K562 (cell line): ENCODE measurements at regions not wholly inside any gene's neighbourhood (a gene's known extent, or its start where the extent isn't known, plus 50 kb on each side); places are given as distances from the start of the nearest gene placed in this dataset.

Source experiments
- ATAC-seq: fragments of 200-7000 bp; cut with Tn5 transposase; 3 replicates; pipeline ENCODE4 v1.9.1; 2020; ENCODE audit warnings: moderate library complexity
- BruUV-seq: library from RNA; stranded (reverse); fragments of 400-500 nt; replicated peaks from 2 replicates; lab custom pipeline; 2021; lab: Mats Ljungman, UMichigan
- CTCF ChIA-PET: fragments of 300-600 bp; formaldehyde crosslinking; extraction: SDS; loops from one replicate; lab custom pipeline; 2021; ENCODE audit warnings: low intra/inter-chr PET ratio; lab: Yijun Ruan, JAX
- POLR2A ChIA-PET: fragments of 300-600, 350-650 bp; sonication (Branson Sonifier 250); formaldehyde crosslinking; extraction: SDS; loops from one replicate; lab custom pipeline; 2021; ENCODE audit warnings: antibody characterized with exemption, inconsistent platforms; lab: Yijun Ruan, JAX
- DNase-seq, 4 experiments: peaks; one replicate each; pipeline versions ENCODE4 v3.0.0 to v3.0.0-alpha.2; 2011 to 2018; ENCODE audit warnings: low spot score in 3 of 4, mixed read lengths in 3 of 4; ENCODE audit errors: extremely low read depth in 1 of 4
- FAIRE-seq: peaks from 2 replicates; lab custom pipeline; 2011; peaks lifted over from hg19 to GRCh38; lab: Jason Lieb, UNC
- H2AFZ ChIP-seq: 2 replicates; pipeline ENCODE4 v1.6.0; 2011; ENCODE audit warnings: low read depth, low read length, control low read depth, inconsistent platforms
- H3K27ac ChIP-seq: fragments of 200-600 bp; 3 replicates; pipeline ENCODE4 v1.8.0; 2011; ENCODE audit warnings: low read depth, mild to moderate bottlenecking, control low read depth, inconsistent platforms, low read length, moderate library complexity, mixed read lengths; ENCODE audit errors: extremely low read depth
- H3K27me3 ChIP-seq, 2 experiments: fragments of 300-600 bp in 1 of 2; 2 replicates in 1 of 2; 3 replicates in 1 of 2; pipeline versions ENCODE4 v1.6.0 to v1.8.0; 2011; ENCODE audit warnings: inconsistent platforms in 2 of 2, low read length in 2 of 2, mild to moderate bottlenecking in 1 of 2, mixed read lengths in 1 of 2, moderate library complexity in 1 of 2; ENCODE audit not compliant: control insufficient read depth in 2 of 2, insufficient read depth in 2 of 2
- H3K36me3 ChIP-seq: fragments of 300-600 bp; 3 replicates; pipeline ENCODE4 v1.8.0; 2011; ENCODE audit warnings: mild to moderate bottlenecking, low read length, inconsistent platforms; ENCODE audit not compliant: control insufficient read depth, insufficient read depth
- H3K4me1 ChIP-seq, 2 experiments: fragments of 200-600 bp in 1 of 2; replicated peaks in 1 of 2; 2 replicates in 1 of 2; 3 replicates in 1 of 2; pipeline versions ENCODE4 v1.5.1 to v1.8.0; 2011; ENCODE audit warnings: inconsistent platforms in 2 of 2, low read length in 2 of 2, mild to moderate bottlenecking in 1 of 2, mixed read lengths in 1 of 2, moderate library complexity in 1 of 2; ENCODE audit not compliant: control insufficient read depth in 2 of 2, insufficient read depth in 2 of 2
- H3K4me2 ChIP-seq: 2 replicates; pipeline ENCODE4 v1.6.1; 2011; ENCODE audit warnings: low read length, control low read depth, inconsistent platforms, mixed read lengths; ENCODE audit not compliant: insufficient read depth
- H3K4me3 ChIP-seq: fragments of 200-600 bp; sonication (generic), shearing (Covaris generic); 2 replicates; pipeline ENCODE4 v1.5.1; 2016; ENCODE audit warnings: control low read depth, inconsistent platforms
- H3K79me2 ChIP-seq: fragments of 200-600 bp; 3 replicates; pipeline ENCODE4 v1.8.0; 2011; ENCODE audit warnings: low read length, inconsistent platforms; ENCODE audit not compliant: control insufficient read depth, insufficient read depth
- H3K9ac ChIP-seq, 2 experiments: 2 replicates each; pipeline versions ENCODE4 v1.6.0 to v1.6.1; 2011; ENCODE audit warnings: low read depth in 2 of 2, low read length in 2 of 2, control low read depth in 1 of 2, inconsistent platforms in 1 of 2, mild to moderate bottlenecking in 1 of 2, mixed read lengths in 1 of 2; ENCODE audit not compliant: insufficient read depth in 1 of 2
- H3K9me1 ChIP-seq: one replicate; pipeline ENCODE4 v1.6.0; 2011; ENCODE audit warnings: inconsistent platforms, mild to moderate bottlenecking, low read length, moderate library complexity; ENCODE audit not compliant: control insufficient read depth, insufficient read depth
- H3K9me3 ChIP-seq: replicated peaks from 2 replicates; pipeline ENCODE4 v1.5.1; 2011; ENCODE audit warnings: low read depth, low read length, inconsistent platforms; ENCODE audit not compliant: control insufficient read depth, insufficient read depth
- H4K20me1 ChIP-seq: replicated peaks from 2 replicates; pipeline ENCODE4 v1.6.1; 2011; ENCODE audit warnings: low read length, inconsistent platforms, mixed read lengths; ENCODE audit not compliant: control insufficient read depth, insufficient read depth
- CBFB ChIP-seq: sonication (generic); formaldehyde crosslinking; IDR thresholded peaks from 2 replicates; pipeline ENCODE4 v1.4.0; 2020; ENCODE audit warnings: mild to moderate bottlenecking, missing genetic modification reagents
- CHAMP1 ChIP-seq: fragments of 450-650 bp; IDR thresholded peaks from 2 replicates; pipeline ENCODE4 v1.6.1; 2016; ENCODE audit warnings: mild to moderate bottlenecking
- DMBX1 ChIP-seq: fragments of 250-450 bp; sonication (Bioruptor Pico); IDR thresholded peaks from 2 replicates; pipeline ENCODE4 v1.8.0; 2022; ENCODE audit warnings: inconsistent platforms, mild to moderate bottlenecking, moderate library complexity, borderline replicate concordance
- PYGO2 ChIP-seq: fragments of 450-650 bp; IDR thresholded peaks from 2 replicates; pipeline ENCODE4 v1.6.1; 2016; ENCODE audit warnings: mild to moderate bottlenecking, missing genetic modification characterization, moderate library complexity, missing compliant biosample characterization
- RUNX1 ChIP-seq: sonication (generic); IDR thresholded peaks from 2 replicates; pipeline ENCODE4 v1.6.1; 2016; ENCODE audit warnings: antibody characterized with exemption, low read depth
- SNIP1 ChIP-seq: fragments of 450-650 bp; IDR thresholded peaks from 2 replicates; pipeline ENCODE4 v1.7.1; 2017; ENCODE audit warnings: low read depth, mild to moderate bottlenecking
- TARDBP ChIP-seq: fragments of 450-650 bp; IDR thresholded peaks from 2 replicates; pipeline ENCODE4 v1.6.1; 2016
- ZNF134 ChIP-seq: fragments of 250-450 bp; sonication (Bioruptor Pico); conservative IDR thresholded peaks from 2 replicates; pipeline ENCODE4 v1.4.0; 2020
- ZNF212 ChIP-seq: fragments of 450-650 bp; formaldehyde crosslinking; IDR thresholded peaks from 2 replicates; pipeline ENCODE4 v1.4.0; 2020; ENCODE audit warnings: mild to moderate bottlenecking
- ZNF436 ChIP-seq: fragments of 250-450, 450-650 bp; sonication (Bioruptor Pico); formaldehyde crosslinking; IDR thresholded peaks from 2 replicates; pipeline ENCODE4 v1.7.0; 2020; ENCODE audit warnings: mild to moderate bottlenecking
- ZNF507 ChIP-seq: conservative IDR thresholded peaks from 2 replicates; pipeline ENCODE4 v1.6.1; 2017; ENCODE audit warnings: missing genetic modification characterization, missing compliant biosample characterization
- ZNF592 ChIP-seq: fragments of 450-650 bp; IDR thresholded peaks from 2 replicates; pipeline ENCODE4 v1.6.1; 2017; ENCODE audit warnings: antibody characterized with exemption, mild to moderate bottlenecking
- WGBS: fragments of 100-300 bp; shearing (Covaris generic); methylation state at CpG from one replicate; pipeline ENCODE4 v1.1.6; 2016; ENCODE audit warnings: low coverage, mixed read lengths; ENCODE audit not compliant: insufficient coverage; ENCODE audit errors: missing lambda C conversion rate; 5-methylcytosine and 5-hydroxymethylcytosine counted together
- in situ Hi-C: fragments of 300-500 bp; cut with MboI; formaldehyde crosslinking; loops from 4 replicates; pipeline ENCODE4 v1.15.0; 2018; ENCODE audit warnings: inconsistent platforms, mixed read lengths
- intact Hi-C: fragments of 100-400 bp; cut with micrococcal nuclease; formaldehyde crosslinking; loops from 2 replicates; pipeline ENCODE4 v1.14.2; 2022

- Histone ChIP-seq H3K36me3 (no peaks in the 10 kb centered on the region), H3K4me1 (no peaks in the 10 kb centered on the region), H3K9me1 (no peaks in the 10 kb centered on the region), H4K20me1 (no peaks in the 10 kb centered on the region), H3K9ac (no peak overlapping the region), H3K4me3 (no peak overlapping the region), H3K4me2 (no peak overlapping the region), H3K9me3 (no peaks in the 10 kb centered on the region), H3K79me2 (no peaks in the 10 kb centered on the region), H3K27me3 (no peaks in the 10 kb centered on the region), H3K27ac (no peak overlapping the region), H2AFZ (no peak overlapping the region)
- TF ChIP-seq RUNX1 (no peak), CHAMP1 (no peak), SNIP1 (no peak)
- intact Hi-C loops (no loop called here), in situ Hi-C loops (no loop called here)
- ChIA-PET CTCF (no interaction called here), POLR2A (no interaction called here)
- ATAC-seq (no peak), FAIRE-seq (no peak), DNase-seq (no peak)
- no TSS peak for BruUV-seq
Observed at GRCh38 chr22:27113641-27114040, 456.3 kb downstream of the MIAT start.

- Histone ChIP-seq H4K20me1 (no peaks in the 10 kb centered on the region), H3K9me3 (no peaks in the 10 kb centered on the region), H3K79me2 (no peaks in the 10 kb centered on the region), H3K9me1 (no peaks in the 10 kb centered on the region), H3K9ac (no peak overlapping the region), H3K27ac (no peak overlapping the region), H3K4me2 (no peak overlapping the region), H3K27me3 (no peaks in the 10 kb centered on the region), H3K4me1 (no peaks in the 10 kb centered on the region), H2AFZ (no peak overlapping the region), H3K4me3 (no peak overlapping the region), H3K36me3 (no peaks in the 10 kb centered on the region)
- no TSS peak for BruUV-seq
- ATAC-seq (no peak), DNase-seq (no peak), FAIRE-seq (no peak)
- in situ Hi-C loops (no loop called here), intact Hi-C loops (no loop called here)
- POLR2A ChIA-PET: no interaction called here
- 0% methylated on average over 1 of the region's 9 CpGs for WGBS
- CTCF ChIA-PET: no interaction called here
- no peak for TF ChIP-seq ZNF212
- no peak for TF ChIP-seq DMBX1
- no peak for TF ChIP-seq ZNF592
- TF ChIP-seq ZNF436 (CRISPR knock-in tag): no peak
- TF ChIP-seq ZNF134 (CRISPR knock-in tag): no peak
- no peak for TF ChIP-seq TARDBP
- no peak for TF ChIP-seq PYGO2
- TF ChIP-seq CBFB: no peak
- TF ChIP-seq ZNF507: no peak
Observed at GRCh38 chr22:27114186-27114585, 456.8 kb downstream of the MIAT start.
